Activated CD8-positive, alpha-beta T cell treated with anti-CD3 and anti-CD28 coated beads, Interleukin-2, amount 10 ng/mL, durations not matched to agents 7 days and 5 days (primary cell): ENCODE measurements at regions not wholly inside any gene's neighbourhood (a gene's known extent, or its start where the extent isn't known, plus 50 kb on each side); places are given as distances from the start of the nearest gene placed in this dataset.
A peak's percentile ranks its signal among the peaks of the same experiment; 100 is the strongest.

Source experiments
- ATAC-seq: fragments of 150-1000 bp; cut with Tn5 transposase; one replicate; pipeline ENCODE4 v1.10.0; 2021; ENCODE audit warnings: moderate library complexity
- CTCF ChIA-PET: fragments of 350-600 bp; sonication (Branson Sonifier 250); formaldehyde crosslinking; loops from one replicate; lab custom pipeline; 2021; ENCODE audit warnings: antibody characterized with exemption; lab: Charles Lee
- POLR2A ChIA-PET: fragments of 350-600 bp; sonication (Branson Sonifier 250); formaldehyde crosslinking; loops from one replicate; lab custom pipeline; 2021; ENCODE audit warnings: antibody characterized with exemption; lab: Charles Lee
- DNase-seq: peaks from one replicate; pipeline ENCODE4 v3.0.0-alpha.2; 2020
- H3K27ac Mint-ChIP-seq: one replicate; pipeline ENCODE4 v1.8.0; 2021; ENCODE audit warnings: mild to moderate bottlenecking, mixed read lengths
- H3K27me3 Mint-ChIP-seq: one replicate; pipeline ENCODE4 v1.8.0; 2021; ENCODE audit warnings: low read depth, mixed read lengths
- H3K36me3 Mint-ChIP-seq: one replicate; pipeline ENCODE4 v1.8.0; 2021; ENCODE audit warnings: low read depth, mixed read lengths
- H3K4me1 Mint-ChIP-seq: one replicate; pipeline ENCODE4 v1.8.0; 2021; ENCODE audit warnings: low read depth, mixed read lengths
- H3K4me3 Mint-ChIP-seq: one replicate; pipeline ENCODE4 v1.8.0; 2021; ENCODE audit warnings: mild to moderate bottlenecking, mixed read lengths
- H3K9me3 Mint-ChIP-seq: one replicate; pipeline ENCODE4 v1.8.0; 2022; ENCODE audit warnings: mixed read lengths; ENCODE audit not compliant: insufficient read depth

DNA sequence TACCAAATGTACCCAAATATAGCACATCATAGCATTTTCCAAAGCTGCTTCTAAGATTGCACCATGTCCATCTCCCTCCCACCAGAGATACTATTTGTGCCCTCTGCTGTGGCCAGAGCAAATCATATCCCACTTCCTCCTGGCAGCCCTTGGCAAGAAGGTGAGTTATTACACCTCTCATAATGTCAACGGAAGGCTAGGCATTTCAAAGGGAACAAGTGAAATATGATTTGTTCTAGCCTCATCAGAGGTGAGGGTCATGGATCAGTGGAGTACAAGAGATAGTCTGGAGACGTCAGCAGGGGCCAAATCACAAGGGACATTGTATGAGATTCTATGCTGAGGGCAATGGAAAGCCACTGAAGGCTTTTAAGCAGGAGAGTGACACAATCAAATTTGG, 90.2 kb upstream of the BCAR3 start:
- peaks cover 14% of the 10 kb centered on the region for H3K27me3 Mint-ChIP-seq
- no peak overlapping the region for H3K27ac Mint-ChIP-seq
- no peak for ATAC-seq
- H3K4me3 Mint-ChIP-seq, result no peak overlapping the region
- H3K36me3 Mint-ChIP-seq, result no peaks in the 10 kb centered on the region
- POLR2A ChIA-PET, result no interaction called here
- no peaks in the 10 kb centered on the region for H3K9me3 Mint-ChIP-seq
- no peak for DNase-seq
- CTCF ChIA-PET, result no interaction called here
- H3K4me1 Mint-ChIP-seq, result peaks cover 12% of the 10 kb centered on the region

- no peaks in the 10 kb centered on the region for H3K36me3 Mint-ChIP-seq
- H3K4me1 Mint-ChIP-seq, result peaks cover 20% of the 10 kb centered on the region
- peaks cover 10% of the 10 kb centered on the region for H3K27me3 Mint-ChIP-seq
- no peak overlapping the region for H3K27ac Mint-ChIP-seq
- POLR2A ChIA-PET, result no interaction called here
- CTCF ChIA-PET, result no interaction called here
- H3K4me3 Mint-ChIP-seq, result no peak overlapping the region
- DNase-seq, result no peak
- no peak for ATAC-seq
- no peaks in the 10 kb centered on the region for H3K9me3 Mint-ChIP-seq
Observed at GRCh38 chr1:93770640-93771039, 89.0 kb upstream of the BCAR3 start.

DNA sequence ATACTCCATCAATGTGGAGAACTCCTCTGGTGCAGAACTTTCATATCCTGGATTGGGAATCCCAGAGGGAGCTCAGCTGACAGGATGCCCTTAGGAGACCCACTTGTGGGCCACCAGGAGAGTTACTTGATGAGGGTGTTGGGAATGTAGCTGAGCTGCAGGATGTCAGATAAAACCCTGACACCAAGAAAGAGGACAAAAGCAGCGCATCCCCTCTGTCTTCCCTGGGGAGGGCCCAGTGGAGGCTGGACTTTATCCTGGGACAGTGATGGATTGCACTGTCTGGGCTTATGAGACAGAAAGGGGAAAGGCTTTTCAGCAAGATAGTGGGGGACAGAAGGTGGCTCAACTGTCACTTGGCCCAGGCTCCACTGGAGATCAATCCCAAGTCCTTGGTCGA, 88.1 kb upstream of the BCAR3 start:
- H3K27ac Mint-ChIP-seq, result no peak overlapping the region
- H3K9me3 Mint-ChIP-seq, result no peaks in the 10 kb centered on the region
- H3K27me3 Mint-ChIP-seq, result peaks cover 7% of the 10 kb centered on the region
- no peaks in the 10 kb centered on the region for H3K36me3 Mint-ChIP-seq
- peaks cover 20% of the 10 kb centered on the region for H3K4me1 Mint-ChIP-seq
- no peak overlapping the region for H3K4me3 Mint-ChIP-seq
- ChIA-PET CTCF (no interaction called here), POLR2A (no interaction called here)
- no peak for ATAC-seq
- no peak for DNase-seq

DNA sequence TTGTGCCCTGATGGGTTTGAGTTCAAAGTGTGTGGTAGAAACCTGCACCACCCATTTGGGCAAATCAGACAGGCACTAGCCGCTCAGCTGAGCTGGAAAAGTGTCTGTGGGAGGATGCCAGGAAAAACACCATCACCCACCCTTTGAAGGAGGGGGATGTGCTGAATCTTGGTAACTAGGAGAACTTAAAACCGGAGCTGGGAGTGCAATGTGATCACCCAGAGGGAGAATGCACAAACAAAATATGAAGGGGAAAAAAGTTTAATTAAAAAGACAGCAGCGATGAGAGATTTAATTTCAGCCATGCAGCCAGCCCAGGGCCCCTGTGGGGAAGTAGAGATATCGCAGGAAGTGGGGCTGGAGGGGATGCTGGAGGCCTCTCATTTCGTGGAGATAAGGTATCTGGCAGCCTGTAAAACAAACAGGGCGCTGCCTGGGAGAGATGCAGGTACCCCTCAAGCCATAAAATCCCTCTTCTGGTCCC, 86.8 kb upstream of the BCAR3 start:
- DNase-seq, result no peak
- Mint-ChIP-seq H3K36me3 (no peaks in the 10 kb centered on the region), H3K4me1 (peaks cover 22% of the 10 kb centered on the region), H3K4me3 (no peak overlapping the region), H3K9me3 (no peaks in the 10 kb centered on the region), H3K27ac (no peak overlapping the region), H3K27me3 (peaks cover 7% of the 10 kb centered on the region)
- CTCF ChIA-PET, result interaction anchor here (1.2 kb wide), 1 partner anchor 87 kb away, joined by 3 read pairs; the partner anchor contains the start of gene BCAR3
- POLR2A ChIA-PET, result no interaction called here
- no peak for ATAC-seq

GRCh38 chr1:93766451-93766850, 84.8 kb upstream of the BCAR3 start:
- no peaks in the 10 kb centered on the region for H3K36me3 Mint-ChIP-seq
- no peaks in the 10 kb centered on the region for H3K9me3 Mint-ChIP-seq
- peaks cover 22% of the 10 kb centered on the region for H3K4me1 Mint-ChIP-seq
- ChIA-PET POLR2A (no interaction called here), CTCF (no interaction called here)
- DNase-seq (no peak), ATAC-seq (no peak)
- no peak overlapping the region for H3K27ac Mint-ChIP-seq
- H3K4me3 Mint-ChIP-seq, result no peak overlapping the region
- H3K27me3 Mint-ChIP-seq, result peaks cover 5% of the 10 kb centered on the region

DNA sequence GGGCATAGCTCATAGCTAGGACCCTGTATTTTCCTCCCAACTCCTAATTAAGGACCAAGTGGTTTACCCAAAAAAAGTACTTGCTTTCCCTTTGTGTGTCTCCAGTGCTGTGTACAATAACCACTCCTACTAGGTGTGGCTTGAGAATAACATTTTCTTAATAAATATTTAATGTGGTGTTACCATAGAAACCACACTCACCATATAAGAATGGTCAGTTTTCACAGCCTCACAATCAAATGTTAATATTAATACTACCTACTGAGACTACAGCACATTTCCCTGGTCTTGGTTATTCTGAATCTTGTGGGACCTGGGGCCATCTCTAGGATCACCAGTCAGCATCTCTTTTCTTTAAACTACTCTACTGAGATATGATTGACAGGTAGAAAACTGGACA, 83.5 kb upstream of the BCAR3 start:
- CTCF ChIA-PET, result no interaction called here

GRCh38 chr1:93764366-93764750, 82.7 kb upstream of the BCAR3 start:
- no peak overlapping the region for H3K4me3 Mint-ChIP-seq
- POLR2A ChIA-PET, result no interaction called here
- CTCF ChIA-PET, result no interaction called here
- H3K27me3 Mint-ChIP-seq, result peaks cover 5% of the 10 kb centered on the region
- peaks cover 4% of the 10 kb centered on the region for H3K36me3 Mint-ChIP-seq
- H3K4me1 Mint-ChIP-seq, result peaks cover 31% of the 10 kb centered on the region
- DNase-seq (no peak), ATAC-seq (no peak)
- H3K9me3 Mint-ChIP-seq, result no peaks in the 10 kb centered on the region
- H3K27ac Mint-ChIP-seq, result no peak overlapping the region

More for the DNA sequence above, 83.5 kb upstream of the BCAR3 start:
- no peak for ATAC-seq
- Mint-ChIP-seq H3K4me3 (no peak overlapping the region), H3K9me3 (no peaks in the 10 kb centered on the region), H3K4me1 (peaks cover 24% of the 10 kb centered on the region), H3K27me3 (peaks cover 5% of the 10 kb centered on the region), H3K27ac (no peak overlapping the region), H3K36me3 (peaks cover 2% of the 10 kb centered on the region)
- no peak for DNase-seq
- POLR2A ChIA-PET, result no interaction called here

DNA sequence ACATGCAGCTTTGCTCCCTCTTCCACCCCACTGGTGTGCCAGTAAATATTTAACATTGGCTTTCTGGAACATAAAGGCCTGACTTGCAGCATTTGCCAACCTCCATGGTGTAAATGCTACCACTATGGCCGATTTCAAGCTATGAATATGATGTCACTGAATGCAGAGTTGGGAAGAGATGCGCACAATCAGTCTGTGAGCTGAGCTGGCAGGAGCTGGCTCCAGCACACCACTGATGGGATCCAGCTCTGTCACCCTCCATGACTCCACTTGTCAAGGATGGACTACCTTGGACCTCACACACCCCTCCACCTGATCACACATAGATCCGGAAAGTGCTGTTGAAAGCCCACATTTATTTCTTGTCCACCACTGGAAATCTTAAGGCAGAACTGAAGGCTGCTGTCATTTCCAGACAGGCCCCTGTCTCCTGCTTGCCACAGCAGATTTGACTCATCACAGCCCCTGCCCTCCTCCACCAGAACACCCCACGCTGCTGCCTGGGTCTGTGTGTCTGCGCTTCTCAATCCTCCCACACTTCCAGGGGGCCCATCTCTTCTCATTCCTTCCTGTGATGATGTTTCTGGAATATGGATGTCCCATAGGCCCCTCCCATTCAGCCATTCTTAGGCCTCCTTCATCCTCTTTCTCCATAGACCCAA, 82.2 kb upstream of the BCAR3 start:
- peaks cover 4% of the 10 kb centered on the region for H3K36me3 Mint-ChIP-seq
- H3K27ac Mint-ChIP-seq, result no peak overlapping the region
- ATAC-seq (no peak), DNase-seq (no peak)
- peaks cover 5% of the 10 kb centered on the region for H3K27me3 Mint-ChIP-seq
- H3K4me3 Mint-ChIP-seq, result no peak overlapping the region
- ChIA-PET CTCF (no interaction called here), POLR2A (no interaction called here)
- peaks cover 37% of the 10 kb centered on the region for H3K4me1 Mint-ChIP-seq
- H3K9me3 Mint-ChIP-seq, result no peaks in the 10 kb centered on the region

DNA sequence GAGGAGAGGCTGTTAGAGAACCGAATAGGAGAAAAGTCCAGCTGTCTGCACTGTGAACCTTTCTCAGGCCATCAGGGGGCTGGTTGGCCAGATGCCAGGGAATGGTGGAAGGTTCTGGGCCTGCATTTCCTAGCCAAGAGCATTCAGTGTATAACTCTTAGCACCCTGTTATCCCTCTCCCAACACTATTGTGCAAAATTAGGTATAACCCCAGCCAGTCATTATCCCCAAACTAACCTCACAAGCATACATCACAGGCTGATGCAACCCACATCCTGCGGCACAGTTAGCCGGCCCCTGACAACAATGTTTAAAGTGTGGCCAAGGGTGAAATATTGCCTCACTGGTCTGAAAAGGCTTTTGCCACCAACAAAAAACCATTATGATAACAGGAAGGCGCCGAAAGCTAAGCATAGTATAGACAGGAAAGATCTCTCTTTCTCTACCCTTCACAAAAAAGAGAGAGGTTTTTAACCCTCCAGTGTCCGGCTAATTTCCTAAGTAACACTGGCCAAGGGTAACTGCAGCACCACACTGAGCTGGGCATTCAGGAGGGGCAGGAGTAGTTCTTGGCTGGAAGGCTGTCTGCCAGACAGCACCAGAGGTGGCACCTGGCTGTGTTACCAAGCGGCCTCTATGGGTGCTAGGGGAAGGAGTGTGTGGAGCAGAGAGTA, 77.3 kb upstream of the BCAR3 start:
- H3K27ac Mint-ChIP-seq, result peak overlapping the region; percentile 79
- ATAC-seq (peak; percentile 80), DNase-seq (peak; percentile 72)
- peaks cover 4% of the 10 kb centered on the region for H3K36me3 Mint-ChIP-seq
- peaks cover 2% of the 10 kb centered on the region for H3K27me3 Mint-ChIP-seq
- ChIA-PET POLR2A (interaction anchor here (1.4 kb wide), 1 partner anchor 120 kb away, joined by 4 read pairs; the partner anchor contains the start of gene DNTTIP2), CTCF (interaction anchor here (1.1 to 1.9 kb wide), 4 partner anchors 9 to 130 kb away, joined by 3 to 5 read pairs (median 4); no protein-coding TSS in a partner anchor)
- peaks cover 33% of the 10 kb centered on the region for H3K4me1 Mint-ChIP-seq
- no peaks in the 10 kb centered on the region for H3K9me3 Mint-ChIP-seq
- no peak overlapping the region for H3K4me3 Mint-ChIP-seq

DNA sequence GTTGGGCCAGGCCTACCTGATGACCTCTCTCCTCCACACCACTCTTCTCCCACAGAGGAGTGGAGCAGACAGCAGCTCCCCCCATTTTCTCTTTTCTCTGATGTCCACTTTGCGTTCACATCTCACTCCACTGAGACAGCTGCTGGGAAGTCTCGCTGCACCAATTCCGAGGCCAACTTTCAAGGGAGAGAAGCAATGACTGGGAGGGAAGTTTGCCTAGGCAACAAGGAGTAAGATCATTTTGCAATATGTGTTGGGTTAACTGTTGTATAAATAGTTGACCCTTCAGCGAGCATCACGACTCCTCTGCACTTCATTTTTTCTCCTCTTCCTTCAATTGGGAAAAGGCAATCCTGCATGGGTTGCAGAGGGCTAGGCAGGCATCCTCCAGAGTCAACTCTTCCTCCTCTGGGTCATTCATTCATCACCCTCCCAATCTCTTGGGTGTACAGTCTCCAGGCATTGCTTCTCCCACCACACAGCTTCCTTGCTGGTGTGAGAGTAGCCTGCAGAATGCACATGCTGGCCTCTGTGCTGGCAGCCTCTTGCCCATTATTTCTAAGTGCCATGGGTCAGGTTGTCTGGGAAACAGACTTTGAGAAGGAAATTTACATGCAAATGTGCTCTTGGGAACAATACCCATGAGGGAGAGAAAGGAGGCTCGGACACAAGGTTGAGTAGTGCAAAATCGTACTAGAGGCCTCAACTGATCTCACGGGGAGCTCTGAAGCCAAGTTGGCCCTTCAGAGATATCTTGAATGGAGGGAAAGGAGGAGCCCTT, 75.8 kb upstream of the BCAR3 start:
- DNase-seq (no peak), ATAC-seq (no peak)
- Mint-ChIP-seq H3K36me3 (peaks cover 4% of the 10 kb centered on the region), H3K4me1 (peaks cover 45% of the 10 kb centered on the region), H3K9me3 (no peaks in the 10 kb centered on the region), H3K27me3 (peaks cover under 1% of the 10 kb centered on the region), H3K27ac (peak overlapping the region; percentile 14), H3K4me3 (no peak overlapping the region)
- ChIA-PET POLR2A (no interaction called here), CTCF (no interaction called here)

GRCh38 chr1:93756657-93757056, 75.0 kb upstream of the BCAR3 start:
- Mint-ChIP-seq H3K4me3 (no peak overlapping the region), H3K4me1 (peaks cover 52% of the 10 kb centered on the region), H3K36me3 (peaks cover 4% of the 10 kb centered on the region), H3K9me3 (no peaks in the 10 kb centered on the region), H3K27ac (no peak overlapping the region), H3K27me3 (no peaks in the 10 kb centered on the region)
- ATAC-seq, result no peak
- no peak for DNase-seq
- CTCF ChIA-PET, result no interaction called here
- POLR2A ChIA-PET, result no interaction called here
